GM12865 (cell line): ENCODE measurements at regions not wholly inside any gene's neighbourhood (a gene's known extent, or its start where the extent isn't known, plus 50 kb on each side); places are given as distances from the start of the nearest gene placed in this dataset.

ENCODE experiments used
- DNase-seq: peaks from one replicate; pipeline ENCODE4 v3.0.0; 2010; ENCODE audit warnings: low read depth
- H3K4me3 ChIP-seq: 2 replicates; pipeline ENCODE4 v1.5.1; 2011; ENCODE audit warnings: mild to moderate bottlenecking, low read depth, low read length, control low read depth
- CTCF ChIP-seq: IDR thresholded peaks from 2 replicates; pipeline ENCODE4 v1.5.1; 2011; ENCODE audit warnings: low read length, control low read depth, low read depth, inconsistent platforms; ENCODE audit not compliant: insufficient read depth; ENCODE audit errors: missing control alignments

- H3K4me3 ChIP-seq, result no peak overlapping the region
- DNase-seq, result no peak
- TF ChIP-seq CTCF, result no peak
Observed at GRCh38 chr9:134986957-134987356, 69.2 kb upstream of the FCN1 start.

- no peak overlapping the region for H3K4me3 ChIP-seq
- DNase-seq, result no peak
- no peak for TF ChIP-seq CTCF
Observed at GRCh38 chr9:134987376-134987775, 69.7 kb upstream of the FCN1 start.

GRCh38 chr9:134987906-134988700 is 70.4 kb upstream of the FCN1 start:
- DNase-seq, result no peak
- H3K4me3 ChIP-seq, result no peak overlapping the region
- no peak for TF ChIP-seq CTCF

- no peak for TF ChIP-seq CTCF
- no peak for DNase-seq
- no peak overlapping the region for H3K4me3 ChIP-seq
Observed at GRCh38 chr9:134988706-134989105, 71.0 kb upstream of the FCN1 start.

- no peak overlapping the region for H3K4me3 ChIP-seq
- no peak for TF ChIP-seq CTCF
- no peak for DNase-seq
Observed at GRCh38 chr9:134989206-134990065, 71.7 kb upstream of the FCN1 start.

- DNase-seq, result no peak
- no peak for TF ChIP-seq CTCF
- no peak overlapping the region for H3K4me3 ChIP-seq
Observed at GRCh38 chr9:134991808-134992754, 74.4 kb upstream of the FCN1 start.
